Stimulated activated naive CD8-positive, alpha-beta T cell treated with anti-CD3 and anti-CD28 coated beads, Interleukin-15, Interleukin-2, amounts not matched to agents 100 ng/mL and 50 ng/mL, for 24 hours (primary cell): ENCODE measurements at regions not wholly inside any gene's neighbourhood (a gene's known extent, or its start where the extent isn't known, plus 50 kb on each side); places are given as distances from the start of the nearest gene placed in this dataset.
"Not testable (repeated sequence)": the region's sequence is repeated elsewhere in the genome, so short reads cannot be mapped to it uniquely, and the experiment has no call there.

Experiments used
- H3K27ac Mint-ChIP-seq: one replicate; pipeline ENCODE4 v1.8.0; 2021; ENCODE audit warnings: mild to moderate bottlenecking, mixed read lengths
- H3K27me3 Mint-ChIP-seq: one replicate; pipeline ENCODE4 v1.8.0; 2021; ENCODE audit warnings: mixed read lengths
- H3K36me3 Mint-ChIP-seq: one replicate; pipeline ENCODE4 v1.8.0; 2021; ENCODE audit warnings: low read depth, mixed read lengths
- H3K4me1 Mint-ChIP-seq: one replicate; pipeline ENCODE4 v1.8.0; 2021; ENCODE audit warnings: low read depth, mixed read lengths
- H3K4me3 Mint-ChIP-seq: one replicate; pipeline ENCODE4 v1.8.0; 2021; ENCODE audit warnings: mild to moderate bottlenecking, mixed read lengths
- H3K9me3 Mint-ChIP-seq: one replicate; pipeline ENCODE4 v1.8.0; 2021; ENCODE audit warnings: mixed read lengths

- Mint-ChIP-seq H3K27me3 (peaks cover 17% of the 10 kb centered on the region), H3K4me1 (no peaks in the 10 kb centered on the region), H3K27ac (no peak overlapping the region), H3K36me3 (no peaks in the 10 kb centered on the region), H3K9me3 (no peaks in the 10 kb centered on the region), H3K4me3 (no peak overlapping the region)
Observed at GRCh38 chr1:38738207-38738606, 121.4 kb downstream of the RRAGC start.

GRCh38 chr1:38736399-38736798, 123.2 kb downstream of the RRAGC start:
- Mint-ChIP-seq H3K4me3 (no peak overlapping the region), H3K9me3 (no peaks in the 10 kb centered on the region), H3K36me3 (no peaks in the 10 kb centered on the region), H3K27ac (no peak overlapping the region), H3K27me3 (peaks cover 33% of the 10 kb centered on the region), H3K4me1 (no peaks in the 10 kb centered on the region)

GRCh38 chr1:38735651-38736161, 123.9 kb downstream of the RRAGC start:
- Mint-ChIP-seq H3K27me3 (peaks cover 38% of the 10 kb centered on the region), H3K36me3 (no peaks in the 10 kb centered on the region), H3K4me1 (no peaks in the 10 kb centered on the region), H3K4me3 (no peak overlapping the region), H3K9me3 (no peaks in the 10 kb centered on the region), H3K27ac (no peak overlapping the region)

- no peak overlapping the region for H3K4me3 Mint-ChIP-seq
- H3K27ac Mint-ChIP-seq: no peak overlapping the region
- H3K9me3 Mint-ChIP-seq: no peaks in the 10 kb centered on the region
- H3K27me3 Mint-ChIP-seq: peaks cover 49% of the 10 kb centered on the region
- H3K4me1 Mint-ChIP-seq: no peaks in the 10 kb centered on the region
- no peaks in the 10 kb centered on the region for H3K36me3 Mint-ChIP-seq
Observed at GRCh38 chr1:38733761-38734160, 125.8 kb downstream of the RRAGC start.

GRCh38 chr1:38730511-38731397, 128.8 kb downstream of the RRAGC start:
- H3K36me3 Mint-ChIP-seq: no peaks in the 10 kb centered on the region
- no peaks in the 10 kb centered on the region for H3K4me1 Mint-ChIP-seq
- H3K4me3 Mint-ChIP-seq: no peak overlapping the region
- H3K27ac Mint-ChIP-seq: no peak overlapping the region
- no peaks in the 10 kb centered on the region for H3K9me3 Mint-ChIP-seq
- H3K27me3 Mint-ChIP-seq: peaks cover 77% of the 10 kb centered on the region

GRCh38 chr1:38728585-38728908, 131.0 kb downstream of the RRAGC start:
- Mint-ChIP-seq H3K36me3 (no peaks in the 10 kb centered on the region), H3K27ac (no peak overlapping the region), H3K4me1 (no peaks in the 10 kb centered on the region), H3K4me3 (no peak overlapping the region), H3K9me3 (no peaks in the 10 kb centered on the region), H3K27me3 (peaks cover 84% of the 10 kb centered on the region)

GRCh38 chr1:38727684-38728584, 131.6 kb downstream of the RRAGC start:
- Mint-ChIP-seq H3K4me1 (no peaks in the 10 kb centered on the region), H3K36me3 (no peaks in the 10 kb centered on the region), H3K27ac (no peak overlapping the region), H3K9me3 (no peaks in the 10 kb centered on the region), H3K4me3 (no peak overlapping the region), H3K27me3 (peaks cover 85% of the 10 kb centered on the region)

GRCh38 chr1:38725321-38725961, 134.1 kb downstream of the RRAGC start:
- H3K36me3 Mint-ChIP-seq, H3K9me3 Mint-ChIP-seq, H3K4me3 Mint-ChIP-seq, H3K27ac Mint-ChIP-seq, H3K4me1 Mint-ChIP-seq: not testable (repeated sequence)
- H3K27me3 Mint-ChIP-seq: peaks cover 73% of the 10 kb centered on the region

- Mint-ChIP-seq H3K4me1 (no peaks in the 10 kb centered on the region), H3K27me3 (peaks cover 68% of the 10 kb centered on the region), H3K36me3 (no peaks in the 10 kb centered on the region), H3K9me3 (no peaks in the 10 kb centered on the region), H3K4me3 (no peak overlapping the region), H3K27ac (no peak overlapping the region)
Observed at GRCh38 chr1:38724160-38725131, 135.1 kb downstream of the RRAGC start.

- peaks cover 51% of the 10 kb centered on the region for H3K27me3 Mint-ChIP-seq
- H3K9me3 Mint-ChIP-seq: no peaks in the 10 kb centered on the region
- H3K27ac Mint-ChIP-seq: no peak overlapping the region
Observed at GRCh38 chr1:38721816-38722215, 137.8 kb downstream of the RRAGC start.

GRCh38 chr1:38719880-38720279, 139.7 kb downstream of the RRAGC start:
- Mint-ChIP-seq H3K27ac (no peak overlapping the region), H3K4me1 (no peaks in the 10 kb centered on the region), H3K9me3 (no peaks in the 10 kb centered on the region), H3K27me3 (peaks cover 36% of the 10 kb centered on the region), H3K4me3 (no peak overlapping the region), H3K36me3 (no peaks in the 10 kb centered on the region)

More at GRCh38 chr1:38721816-38722215, 137.8 kb downstream of the RRAGC start:
- no peak overlapping the region for H3K4me3 Mint-ChIP-seq
- no peaks in the 10 kb centered on the region for H3K4me1 Mint-ChIP-seq
- no peaks in the 10 kb centered on the region for H3K36me3 Mint-ChIP-seq

- no peak overlapping the region for H3K4me3 Mint-ChIP-seq
- no peaks in the 10 kb centered on the region for H3K9me3 Mint-ChIP-seq
- H3K36me3 Mint-ChIP-seq: no peaks in the 10 kb centered on the region
- H3K27me3 Mint-ChIP-seq: peaks cover 18% of the 10 kb centered on the region
- H3K4me1 Mint-ChIP-seq: no peaks in the 10 kb centered on the region
- H3K27ac Mint-ChIP-seq: no peak overlapping the region
Observed at GRCh38 chr1:38718031-38718430, 141.5 kb downstream of the RRAGC start.

GRCh38 chr1:38716229-38716628, 143.3 kb downstream of the RRAGC start:
- Mint-ChIP-seq H3K4me3 (no peak overlapping the region), H3K27ac (no peak overlapping the region), H3K27me3 (peaks cover 14% of the 10 kb centered on the region), H3K36me3 (no peaks in the 10 kb centered on the region), H3K4me1 (no peaks in the 10 kb centered on the region), H3K9me3 (no peaks in the 10 kb centered on the region)

- H3K27me3 Mint-ChIP-seq: peaks cover 14% of the 10 kb centered on the region
- H3K36me3 Mint-ChIP-seq: no peaks in the 10 kb centered on the region
- no peak overlapping the region for H3K4me3 Mint-ChIP-seq
- H3K27ac Mint-ChIP-seq: no peak overlapping the region
- no peaks in the 10 kb centered on the region for H3K4me1 Mint-ChIP-seq
- H3K9me3 Mint-ChIP-seq: no peaks in the 10 kb centered on the region
Observed at GRCh38 chr1:38715415-38715814, 144.2 kb downstream of the RRAGC start.
